Subcutaneous abdominal adipose tissue (tissue), 5 donors: ENCODE measurements at regions not wholly inside any gene's neighbourhood (a gene's known extent, or its start where the extent isn't known, plus 50 kb on each side); places are given as distances from the start of the nearest gene placed in this dataset.

ENCODE experiments used
- H3K27ac ChIP-seq: one replicate; pipeline ENCODE4 v1.7.0; 2013; ENCODE audit warnings: low read depth, mild to moderate bottlenecking, inconsistent platforms, low read length, moderate library complexity
- H3K27me3 ChIP-seq, 5 donors: one replicate each; pipeline ENCODE4 v1.7.0; 2013; ENCODE audit warnings: low read length in 5 of 5, inconsistent platforms in 1 of 5; ENCODE audit not compliant: control insufficient read depth in 5 of 5, insufficient read depth in 4 of 5
- H3K36me3 ChIP-seq, 5 donors: one replicate each; pipeline ENCODE4 v1.7.0; 2013; ENCODE audit warnings: low read length in 5 of 5; ENCODE audit not compliant: control insufficient read depth in 5 of 5, insufficient read depth in 5 of 5
- H3K4me1 ChIP-seq, 5 donors: one replicate each; pipeline ENCODE4 v1.7.0; 2013; ENCODE audit warnings: low read length in 5 of 5, mild to moderate bottlenecking in 3 of 5, moderate library complexity in 1 of 5; ENCODE audit not compliant: control insufficient read depth in 5 of 5, insufficient read depth in 5 of 5
- H3K4me3 ChIP-seq, 5 donors: one replicate each; pipeline ENCODE4 v1.7.0; 2013; ENCODE audit warnings: low read length in 5 of 5, low read depth in 1 of 5
- H3K9ac ChIP-seq, 5 donors: one replicate each; pipeline ENCODE4 v1.7.0; 2013; ENCODE audit warnings: low read length in 5 of 5, mild to moderate bottlenecking in 4 of 5, moderate library complexity in 3 of 5
- H3K9me3 ChIP-seq, 5 donors: one replicate each; pipeline ENCODE4 v1.7.0; 2013; ENCODE audit warnings: low read length in 5 of 5; ENCODE audit not compliant: control insufficient read depth in 5 of 5
- donor health status: healthy.
- donor health status: healthy.
- donor health status: healthy.
- donor health status: healthy.
- donor health status: healthy.

DNA sequence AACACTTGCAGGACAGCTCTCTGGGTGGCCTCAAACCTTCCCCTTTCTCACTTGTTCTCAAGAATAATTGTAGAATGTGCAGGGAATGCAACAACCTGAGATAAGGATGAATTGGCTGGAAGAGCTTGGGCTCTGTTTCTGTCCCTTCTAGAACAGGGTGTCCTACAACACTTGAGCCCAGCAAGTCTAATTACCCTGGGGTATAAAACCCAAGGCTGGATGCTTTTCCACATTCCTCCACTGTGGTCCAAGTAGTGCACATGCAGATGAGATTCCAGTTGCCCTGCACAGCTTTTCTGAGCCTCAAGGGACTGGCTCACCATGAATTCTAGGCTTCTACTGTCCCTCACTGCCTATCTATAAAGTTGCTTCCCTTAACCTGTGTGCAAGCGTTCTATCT, 140.8 kb upstream of the SPATS2L start:
- Histone ChIP-seq H3K4me3 (peak overlapping the region in 2 of 5 donors; percentile 21 to 33), H3K27ac (no peak overlapping the region), H3K4me1 (peaks cover 0 to 3% (median 0%) of the 10 kb centered on the region in 5 donors), H3K9ac (no peak overlapping the region), H3K36me3 (no peaks in the 10 kb centered on the region), H3K9me3 (peaks cover 2 to 13% (median 7%) of the 10 kb centered on the region in 5 donors), H3K27me3 (no peaks in the 10 kb centered on the region)

DNA sequence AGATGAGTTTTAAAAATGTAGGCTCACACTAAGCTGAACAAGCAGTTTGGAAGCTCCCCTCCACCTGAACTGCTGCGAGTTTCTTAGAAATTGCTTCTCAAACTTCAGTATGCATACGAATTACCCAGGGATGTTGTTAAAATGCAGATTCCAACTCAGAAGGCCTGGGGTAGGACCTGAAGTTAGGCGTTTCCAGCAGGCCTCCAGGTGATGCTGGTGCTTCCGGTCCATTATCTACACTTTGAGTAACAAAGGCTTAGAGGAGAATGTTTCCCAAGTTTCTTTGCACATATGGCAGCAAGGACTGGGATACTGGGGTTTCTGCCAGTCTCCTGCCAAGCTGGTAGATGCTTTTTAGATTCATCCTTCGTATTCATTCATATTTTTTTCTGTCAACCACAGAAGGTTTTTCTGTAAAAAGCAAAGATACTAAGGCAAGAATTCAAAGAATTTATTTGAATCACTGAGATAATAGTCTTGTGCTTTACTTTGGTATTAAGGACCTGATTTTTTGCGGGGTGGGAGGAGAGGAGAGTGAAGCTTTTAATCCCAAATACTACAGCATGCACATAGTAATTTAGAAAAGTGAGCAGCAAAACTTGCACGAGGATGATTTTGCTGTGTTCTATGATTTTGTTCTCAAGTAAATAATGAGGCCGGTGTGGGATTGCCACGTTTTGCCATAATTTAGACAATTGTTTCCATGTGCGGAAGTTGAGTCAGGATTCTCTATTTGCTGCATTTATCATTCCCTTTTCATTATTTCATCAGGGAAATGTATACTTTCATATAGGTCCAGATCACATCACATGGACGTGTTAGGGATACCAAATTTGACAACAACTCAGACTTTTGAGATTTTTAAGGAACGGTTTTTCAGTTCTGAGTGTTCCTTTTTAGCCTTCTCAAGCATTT, 137.6 kb upstream of the SPATS2L start:
- Histone ChIP-seq H3K36me3 (no peaks in the 10 kb centered on the region), H3K27me3 (no peaks in the 10 kb centered on the region), H3K4me3 (no peak overlapping the region), H3K9me3 (peaks cover 2 to 13% (median 7%) of the 10 kb centered on the region in 5 donors), H3K4me1 (peaks cover 0 to under 1% (median 0%) of the 10 kb centered on the region in 5 donors), H3K27ac (no peak overlapping the region), H3K9ac (no peak overlapping the region)

DNA sequence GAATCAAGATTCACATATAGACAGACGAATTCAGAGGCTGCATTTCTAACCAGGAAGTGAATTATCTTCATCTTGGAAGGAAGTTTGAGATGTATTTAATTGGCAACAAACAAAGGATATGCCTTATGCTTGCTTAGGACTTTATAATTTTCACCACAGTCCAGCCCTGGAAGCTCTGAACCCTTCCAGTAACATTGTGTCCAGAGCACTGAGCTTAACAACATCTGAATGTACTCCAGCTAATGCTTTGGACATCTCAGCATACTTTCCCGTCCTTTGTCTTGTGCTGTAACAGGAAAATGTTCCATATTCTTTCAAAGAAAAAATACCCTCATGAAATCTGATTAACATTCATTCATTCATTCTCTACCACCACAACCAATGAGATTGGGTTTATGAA, 136.3 kb upstream of the SPATS2L start:
- H3K27ac ChIP-seq, result no peak overlapping the region
- no peaks in the 10 kb centered on the region for H3K4me1 ChIP-seq
- peaks cover 2 to 12% (median 7%) of the 10 kb centered on the region in 5 donors for H3K9me3 ChIP-seq
- no peaks in the 10 kb centered on the region for H3K36me3 ChIP-seq
- H3K4me3 ChIP-seq, result no peak overlapping the region
- H3K9ac ChIP-seq, result no peak overlapping the region
- H3K27me3 ChIP-seq, result no peaks in the 10 kb centered on the region

DNA sequence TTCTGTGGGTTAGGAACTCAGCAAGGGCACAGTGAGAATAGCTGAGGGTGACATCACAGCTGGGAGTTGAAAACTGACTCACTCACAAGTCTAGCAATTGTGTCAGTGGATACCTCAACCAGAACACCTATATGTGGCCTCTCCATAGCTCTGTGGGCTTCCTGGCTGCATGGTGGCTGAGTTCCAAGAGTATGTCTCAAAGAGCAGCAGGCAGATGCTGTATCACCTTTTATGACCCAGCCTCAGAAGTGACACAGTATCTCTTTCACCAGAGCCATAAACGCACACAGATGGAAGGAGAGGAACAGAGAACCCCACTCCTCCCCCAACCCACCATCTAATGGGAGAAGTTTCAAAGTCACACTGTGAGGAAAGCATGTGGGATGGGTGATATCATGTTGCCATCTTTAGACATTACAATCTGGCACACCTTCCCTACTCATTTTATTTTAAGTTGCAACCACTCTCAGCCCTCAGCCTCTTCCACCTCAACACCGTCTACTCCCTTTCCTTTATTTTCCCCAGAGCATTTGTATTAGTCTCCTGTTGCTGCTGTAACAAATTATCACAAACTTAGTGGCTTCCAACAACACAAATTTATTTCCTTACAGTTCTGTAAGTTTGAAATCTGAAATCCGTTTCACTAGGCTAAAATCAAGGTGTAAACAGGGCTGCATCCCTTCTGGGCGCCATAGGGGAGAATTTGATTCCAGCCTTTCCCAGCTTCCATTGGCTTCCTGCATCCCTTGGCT, 134.6 kb upstream of the SPATS2L start:
- Histone ChIP-seq H3K9me3 (no peaks in the 10 kb centered on the region), H3K27me3 (no peaks in the 10 kb centered on the region), H3K4me1 (no peaks in the 10 kb centered on the region), H3K36me3 (no peaks in the 10 kb centered on the region), H3K4me3 (no peak overlapping the region), H3K9ac (no peak overlapping the region), H3K27ac (no peak overlapping the region)

DNA sequence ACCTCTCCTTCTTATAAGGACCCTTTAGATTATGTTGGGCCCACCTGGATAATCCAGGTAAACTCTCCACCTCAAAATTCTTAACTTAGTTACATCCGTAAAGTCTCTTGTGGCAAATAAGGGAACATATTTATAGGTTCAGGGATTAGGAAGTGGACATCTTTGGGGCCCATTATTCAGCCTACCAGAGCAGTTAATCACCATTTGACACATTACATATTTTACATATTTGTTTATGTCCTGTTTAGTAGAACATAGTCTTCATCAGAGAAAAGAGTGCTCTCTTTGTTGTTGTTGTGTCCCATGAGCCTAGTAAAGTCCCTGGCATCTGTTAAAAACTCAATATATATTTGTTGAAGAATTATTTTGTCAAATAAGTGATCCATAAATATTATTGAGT, 134.0 kb upstream of the SPATS2L start:
- Histone ChIP-seq H3K9me3 (no peaks in the 10 kb centered on the region), H3K4me3 (no peak overlapping the region), H3K27ac (no peak overlapping the region), H3K27me3 (no peaks in the 10 kb centered on the region), H3K36me3 (no peaks in the 10 kb centered on the region), H3K4me1 (no peaks in the 10 kb centered on the region), H3K9ac (no peak overlapping the region)

DNA sequence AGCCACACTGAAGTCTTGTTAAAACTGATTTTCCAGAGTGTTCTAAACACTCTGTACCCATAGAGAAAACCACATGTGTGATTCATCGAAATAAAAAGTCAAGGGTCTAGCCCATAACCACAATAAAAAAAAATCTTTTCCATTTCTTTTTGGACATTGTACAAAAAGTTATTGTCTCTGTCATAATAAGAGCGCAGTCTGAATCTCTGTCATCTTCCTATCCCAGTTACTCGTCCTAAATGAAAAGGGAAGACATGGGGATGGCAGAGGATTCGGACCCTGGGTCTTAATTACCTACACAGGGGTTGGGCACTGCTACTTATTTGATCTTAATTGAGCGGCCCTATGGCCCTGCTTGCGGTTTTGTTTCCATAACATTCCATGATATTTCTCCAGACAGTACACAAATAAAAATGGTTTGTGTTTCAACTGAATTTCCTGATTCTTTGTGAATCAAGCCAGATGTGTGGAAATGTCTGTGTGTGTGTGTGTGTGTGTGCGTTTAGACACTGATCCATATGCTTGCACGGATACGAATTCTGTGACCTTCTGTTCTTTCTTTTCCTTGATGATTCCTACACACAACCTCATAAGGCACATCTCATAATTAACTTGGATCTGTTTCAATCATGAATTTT, 133.4 kb upstream of the SPATS2L start:
- no peak overlapping the region for H3K9ac ChIP-seq
- H3K9me3 ChIP-seq, result no peaks in the 10 kb centered on the region
- H3K36me3 ChIP-seq, result no peaks in the 10 kb centered on the region
- H3K4me1 ChIP-seq, result peaks cover 0 to 4% (median 0%) of the 10 kb centered on the region in 5 donors
- no peaks in the 10 kb centered on the region for H3K27me3 ChIP-seq
- H3K4me3 ChIP-seq, result no peak overlapping the region
- no peak overlapping the region for H3K27ac ChIP-seq

DNA sequence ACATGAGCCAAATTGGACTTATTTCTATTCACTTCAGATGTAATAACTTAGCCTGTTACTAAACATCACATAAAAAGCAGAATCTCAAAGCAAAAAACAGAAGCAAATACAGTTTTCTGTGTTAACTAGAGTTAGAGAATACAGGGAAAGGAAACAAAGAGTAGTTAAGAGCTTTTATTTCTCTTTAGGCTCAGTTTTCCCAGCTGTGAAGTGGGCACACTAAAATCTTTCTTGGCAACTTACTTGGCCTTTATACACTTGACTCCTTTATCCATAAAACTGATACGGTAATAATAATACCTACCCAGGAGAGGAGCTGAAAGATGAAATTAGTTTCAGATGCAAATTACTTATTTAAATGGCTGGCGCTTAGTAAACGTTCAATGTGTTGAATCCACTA, 132.8 kb upstream of the SPATS2L start:
- no peak overlapping the region for H3K27ac ChIP-seq
- H3K9me3 ChIP-seq, result no peaks in the 10 kb centered on the region
- H3K27me3 ChIP-seq, result no peaks in the 10 kb centered on the region

DNA sequence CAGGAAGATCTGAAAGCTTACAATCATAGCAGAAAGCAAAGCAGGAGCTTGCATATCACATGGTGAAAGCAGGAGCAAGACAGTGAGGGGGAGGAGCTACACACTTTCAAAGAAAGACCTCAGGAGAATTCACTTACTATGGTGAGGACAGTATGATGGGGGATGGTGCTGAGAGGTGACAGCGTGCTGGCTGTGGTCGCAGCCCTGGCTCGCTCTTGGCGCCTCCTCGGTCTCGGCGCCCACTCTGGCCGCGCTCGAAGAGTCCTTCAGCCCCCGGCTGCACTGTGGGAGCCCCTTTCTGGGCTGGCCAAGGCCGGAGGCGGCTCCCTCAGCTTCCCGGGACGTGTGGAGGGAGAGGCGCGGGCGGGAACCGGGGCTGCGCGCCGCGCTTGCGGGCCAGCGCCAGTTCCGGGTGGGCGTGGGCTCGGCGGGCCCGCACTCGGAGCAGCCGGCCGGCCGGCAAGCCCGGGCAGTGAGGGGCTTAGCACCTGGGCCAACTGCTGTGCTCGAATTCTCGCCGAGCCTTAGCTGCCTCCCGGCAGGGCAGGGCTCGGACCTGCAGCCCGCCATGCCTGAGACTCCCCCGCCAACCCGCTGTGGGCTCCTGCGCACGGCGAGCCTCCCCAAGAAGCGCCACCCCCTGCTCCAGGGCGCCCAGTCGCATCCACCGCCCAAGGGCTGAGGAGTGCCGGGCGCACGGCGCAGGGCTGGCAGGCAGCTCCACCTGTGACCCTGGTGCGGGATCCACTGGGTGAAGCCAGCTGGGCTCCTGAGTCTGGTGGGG, 131.9 kb upstream of the SPATS2L start:
- no peaks in the 10 kb centered on the region for H3K27me3 ChIP-seq
- H3K27ac ChIP-seq, result no peak overlapping the region
- H3K4me1 ChIP-seq, result peaks cover 0 to 7% (median 0%) of the 10 kb centered on the region in 5 donors
- no peak overlapping the region for H3K4me3 ChIP-seq
- H3K9ac ChIP-seq, result no peak overlapping the region
- H3K9me3 ChIP-seq, result no peaks in the 10 kb centered on the region
- no peaks in the 10 kb centered on the region for H3K36me3 ChIP-seq

More for the DNA sequence above, 132.8 kb upstream of the SPATS2L start:
- Histone ChIP-seq H3K36me3 (no peaks in the 10 kb centered on the region), H3K4me1 (peaks cover 0 to 7% (median 0%) of the 10 kb centered on the region in 5 donors), H3K9ac (no peak overlapping the region), H3K4me3 (no peak overlapping the region)

DNA sequence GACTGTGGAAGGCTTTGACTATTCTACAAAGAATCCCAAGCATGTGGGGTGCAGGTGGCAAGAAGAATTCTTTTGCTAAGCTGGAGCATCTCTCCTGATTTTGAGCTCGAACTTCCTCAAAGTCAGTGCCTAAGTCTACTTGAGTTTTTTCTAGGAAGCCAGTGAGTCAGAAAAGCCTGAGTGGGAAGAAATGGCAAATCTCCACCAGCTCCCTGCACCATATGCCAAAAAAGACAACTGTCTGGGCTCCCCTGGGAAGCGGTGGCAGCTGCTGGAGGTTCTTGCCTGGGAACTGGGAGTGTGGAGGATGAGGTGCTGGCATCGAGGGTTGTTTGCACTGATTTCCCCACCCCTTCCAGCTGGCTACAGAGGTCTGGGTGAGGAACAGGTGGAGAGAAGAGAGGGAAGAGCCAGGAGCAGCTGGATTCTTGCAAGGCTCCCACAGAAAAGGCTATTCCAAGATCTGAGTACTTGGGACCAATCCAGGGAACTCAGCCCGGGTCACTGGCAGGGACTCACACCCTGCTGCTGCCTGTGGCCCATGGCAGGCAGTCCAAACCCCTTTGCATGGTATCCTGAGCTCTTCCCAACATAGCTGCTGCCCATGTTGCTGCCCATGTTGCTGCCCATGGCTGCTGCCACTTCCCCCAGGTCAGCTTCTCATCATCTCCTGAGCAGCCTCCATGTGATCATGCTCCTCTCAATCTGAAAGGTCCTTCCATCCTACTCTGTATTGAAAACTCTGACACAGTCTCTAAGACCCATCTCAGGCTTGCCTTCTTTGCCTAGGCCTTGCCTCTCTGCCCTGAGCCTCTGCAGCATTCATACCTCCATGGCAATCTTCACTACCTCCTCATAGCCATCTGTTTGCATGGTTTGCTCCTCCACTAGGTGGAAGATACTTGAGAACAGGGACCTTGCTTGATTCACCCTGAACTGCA, 128.3 kb upstream of the SPATS2L start:
- no peak overlapping the region for H3K27ac ChIP-seq
- H3K27me3 ChIP-seq, result peaks cover 0 to 5% (median 2%) of the 10 kb centered on the region in 5 donors
- H3K9ac ChIP-seq, result no peak overlapping the region
- H3K4me1 ChIP-seq, result peaks cover 0 to 7% (median 0%) of the 10 kb centered on the region in 5 donors
- H3K9me3 ChIP-seq, result no peaks in the 10 kb centered on the region
- no peak overlapping the region for H3K4me3 ChIP-seq
- no peaks in the 10 kb centered on the region for H3K36me3 ChIP-seq
